ENCODE measurements at regions not wholly inside any gene's neighbourhood (a gene's known extent, or its start where the extent isn't known, plus 50 kb on each side); places are given as distances from the start of the nearest gene placed in this dataset.

DNA sequence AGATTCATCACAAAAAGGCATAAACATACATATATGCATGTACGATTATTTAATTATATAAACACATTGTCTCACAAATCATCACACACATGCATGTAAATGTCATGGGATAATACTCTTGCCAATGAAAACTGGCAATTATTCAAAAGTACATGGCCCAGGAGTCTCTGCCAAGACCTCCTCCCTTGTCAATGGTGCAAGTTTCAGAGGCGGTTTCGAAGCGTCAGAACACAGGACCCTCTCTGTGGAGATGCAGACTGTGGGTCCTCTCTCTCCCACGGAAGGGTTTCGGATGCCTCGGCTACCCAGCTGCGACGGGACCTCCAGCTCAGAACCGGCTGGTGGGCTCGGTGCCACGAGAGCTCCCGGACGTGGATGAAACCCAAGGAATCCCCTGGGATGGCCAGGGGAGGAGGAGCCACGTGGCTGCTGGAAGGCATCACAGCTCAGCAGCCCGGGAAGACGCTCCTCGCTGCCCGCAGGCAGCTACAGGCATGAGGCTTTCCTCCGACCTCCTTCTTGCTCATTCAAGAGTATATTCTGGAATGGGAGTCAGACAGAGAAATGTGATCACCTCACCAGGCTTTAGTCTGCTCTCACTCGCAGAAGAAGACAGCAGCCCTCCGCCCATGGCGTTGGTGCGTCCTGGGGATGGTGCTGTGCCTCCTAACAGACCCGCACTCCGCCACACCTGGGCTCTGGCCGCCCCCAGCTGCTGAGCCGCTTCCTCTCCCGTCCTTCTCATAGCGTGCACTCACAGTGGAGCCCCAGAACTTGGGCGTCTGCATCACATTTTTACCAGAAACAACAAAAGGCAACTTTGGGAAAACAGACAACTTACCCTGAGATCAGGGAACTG is 308.8 kb downstream of the IRX2 start:
- DNase-seq (ENCODE audit: low read depth) = no peak
- in situ Hi-C loops (cut with HindIII; ENCODE audit: low pct_unique_long_range_greater_than_20kb, low sequenced_read_pairs) = no loop called here

DNA sequence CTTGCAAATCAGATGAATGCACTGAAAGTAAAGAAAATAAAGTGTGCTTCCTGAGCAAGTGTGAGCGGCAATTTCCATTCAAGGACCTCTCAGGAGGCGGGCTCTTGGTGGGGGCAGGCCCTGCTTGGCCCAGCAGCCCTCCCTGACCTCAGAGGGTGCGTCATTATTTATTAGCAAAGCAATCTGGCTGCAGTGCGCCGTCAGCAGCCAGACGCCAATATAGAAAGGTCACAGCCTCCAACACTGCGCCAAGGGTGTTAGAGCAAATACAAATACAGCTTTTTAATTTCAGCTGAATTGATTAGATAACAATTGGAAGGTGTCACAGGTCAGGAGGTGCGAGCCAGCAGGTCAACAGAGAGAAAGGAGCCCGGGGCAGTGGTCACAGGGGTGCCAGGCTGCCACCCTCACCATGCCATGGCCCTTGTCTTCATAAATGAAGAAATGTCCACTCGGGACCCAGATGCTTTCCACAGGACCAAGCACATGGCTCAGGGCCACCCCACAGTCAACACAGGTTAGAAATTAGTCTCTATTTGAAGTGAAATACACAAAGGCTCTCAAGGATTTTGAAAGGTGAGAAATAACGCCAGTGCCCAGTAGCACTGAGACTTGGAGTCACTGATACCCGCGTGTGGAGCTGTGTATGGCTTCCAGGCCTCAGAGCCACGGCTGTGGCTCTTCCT is 309.8 kb downstream of the IRX2 start:
- in situ Hi-C loops (cut with HindIII; ENCODE audit: low pct_unique_long_range_greater_than_20kb, low sequenced_read_pairs) = no loop called here
- DNase-seq (ENCODE audit: low read depth) = no peak

DNA sequence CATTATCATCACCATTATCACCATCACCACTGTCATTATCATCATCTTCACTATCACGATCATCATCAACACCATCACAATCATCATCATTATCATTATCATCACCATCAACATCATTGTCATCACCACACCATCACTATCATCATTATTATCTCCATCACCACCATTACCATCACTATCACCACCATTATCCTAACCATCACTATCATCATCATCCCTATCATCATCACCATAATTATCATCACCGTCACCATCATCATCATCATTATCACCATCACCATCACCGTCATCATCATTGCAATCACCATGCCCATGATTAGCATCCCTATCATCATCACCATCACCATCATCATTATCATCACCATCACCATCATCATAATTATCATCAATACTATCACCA is 311.9 kb downstream of the IRX2 start:
- DNase-seq (ENCODE audit: low read depth) = no peak
- in situ Hi-C loops (cut with HindIII; ENCODE audit: low pct_unique_long_range_greater_than_20kb, low sequenced_read_pairs) = no loop called here

DNA sequence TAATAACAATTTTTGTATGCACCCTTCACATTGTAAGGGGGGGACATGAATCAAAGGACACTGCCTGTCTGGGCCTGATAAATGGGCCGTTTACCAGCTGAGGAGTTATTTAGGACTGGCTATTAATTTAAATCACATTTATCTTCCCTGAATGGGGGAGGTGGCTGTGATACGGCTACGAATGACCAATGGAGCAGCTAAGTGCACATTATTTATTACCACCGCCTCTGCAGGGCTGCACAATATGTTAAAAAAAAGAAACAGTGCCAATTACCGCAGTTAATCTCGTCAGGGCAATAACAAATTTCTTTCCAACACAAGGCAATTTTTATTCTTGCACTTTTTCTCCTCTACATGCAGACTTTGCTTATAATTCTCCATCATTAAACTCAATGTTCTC is 318.4 kb downstream of the IRX2 start:
- in situ Hi-C loops (cut with HindIII; ENCODE audit: low pct_unique_long_range_greater_than_20kb, low sequenced_read_pairs) = no loop called here
- no peak for DNase-seq (ENCODE audit: low read depth)

DNA sequence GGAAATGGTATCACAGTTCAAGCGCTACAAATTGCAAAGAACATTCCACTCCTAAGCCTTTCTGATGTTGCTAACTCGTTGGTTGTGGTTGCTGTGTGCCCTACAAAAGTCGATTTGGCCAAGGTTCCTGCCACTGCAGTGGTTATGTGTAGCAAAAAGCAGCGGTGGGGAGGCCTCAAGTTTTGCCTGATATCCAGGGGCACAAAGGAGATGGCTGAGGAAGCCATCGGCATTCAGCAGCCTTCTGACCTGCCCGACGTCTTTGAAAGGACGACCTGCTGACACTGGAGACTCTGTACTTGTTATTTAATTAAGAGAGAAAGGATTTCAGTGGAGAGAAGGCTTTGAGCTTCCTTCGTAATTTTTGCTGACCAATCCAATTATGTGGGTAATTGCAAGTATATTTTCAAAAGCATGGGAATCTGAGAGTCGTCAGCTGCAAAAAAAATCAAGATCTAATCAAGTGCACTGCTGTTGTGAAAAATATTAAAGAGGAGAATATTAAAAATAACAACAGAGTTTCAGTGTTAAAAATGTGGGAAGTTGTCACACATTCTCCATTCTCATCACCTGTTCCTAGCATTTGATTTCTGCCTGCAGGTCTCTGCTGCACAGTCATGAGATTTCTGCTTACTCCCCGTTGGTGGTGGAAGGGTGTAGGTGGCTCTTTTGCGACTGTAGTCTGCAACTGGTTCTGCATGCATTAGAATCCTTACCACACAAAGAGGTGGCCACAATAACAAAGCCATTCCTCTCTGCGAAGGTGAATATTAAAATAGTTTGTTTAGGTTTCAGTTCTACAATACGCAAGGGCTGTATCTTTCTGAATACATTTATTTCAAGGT is 319.2 kb downstream of the IRX2 start:
- DNase-seq (ENCODE audit: low read depth) = no peak
- in situ Hi-C loops (cut with HindIII; ENCODE audit: low pct_unique_long_range_greater_than_20kb, low sequenced_read_pairs) = no loop called here

DNA sequence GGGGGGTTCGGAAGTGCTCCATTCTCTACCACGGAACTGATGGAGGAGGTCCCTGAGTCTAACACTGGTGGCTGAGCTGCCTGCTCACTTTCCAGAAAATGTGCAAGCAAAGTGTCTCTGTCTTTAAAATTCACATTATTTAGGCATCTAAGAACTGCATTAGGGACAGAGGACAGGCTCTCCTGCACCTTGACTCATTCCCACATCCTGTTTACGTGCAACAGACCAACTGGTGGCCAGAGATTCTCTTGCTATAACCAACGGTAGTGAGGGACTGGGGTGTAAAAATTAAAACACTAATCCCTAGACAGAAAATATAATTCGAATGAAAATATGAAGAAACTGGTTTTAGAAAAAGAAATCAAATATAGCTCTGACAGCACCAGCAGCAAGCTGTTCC is 320.9 kb downstream of the IRX2 start:
- DNase-seq (ENCODE audit: low read depth) = no peak
- in situ Hi-C loops (cut with HindIII; ENCODE audit: low pct_unique_long_range_greater_than_20kb, low sequenced_read_pairs) = no loop called here

DNA sequence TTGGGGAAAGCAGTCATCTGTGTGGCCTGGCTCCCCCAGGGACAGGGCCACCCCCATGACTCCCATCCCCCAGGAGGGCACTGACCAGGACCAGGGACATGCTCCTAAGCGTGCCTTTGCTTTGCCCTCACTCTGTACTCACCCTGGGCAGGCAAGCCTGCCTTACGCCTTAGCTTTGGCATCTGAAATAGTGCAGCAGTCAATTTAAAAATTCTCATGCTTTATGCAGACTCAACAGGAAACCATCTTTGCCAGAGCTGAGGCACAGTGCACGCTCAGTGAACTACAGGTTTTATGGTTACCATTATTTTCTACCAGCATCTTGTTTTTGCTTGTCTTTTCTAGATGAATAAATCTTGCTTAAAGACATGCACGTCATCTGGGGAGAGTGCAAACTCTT is 323.5 kb downstream of the IRX2 start:
- DNase-seq (ENCODE audit: low read depth) = no peak
- in situ Hi-C loops (cut with HindIII; ENCODE audit: low pct_unique_long_range_greater_than_20kb, low sequenced_read_pairs) = no loop called here

DNA sequence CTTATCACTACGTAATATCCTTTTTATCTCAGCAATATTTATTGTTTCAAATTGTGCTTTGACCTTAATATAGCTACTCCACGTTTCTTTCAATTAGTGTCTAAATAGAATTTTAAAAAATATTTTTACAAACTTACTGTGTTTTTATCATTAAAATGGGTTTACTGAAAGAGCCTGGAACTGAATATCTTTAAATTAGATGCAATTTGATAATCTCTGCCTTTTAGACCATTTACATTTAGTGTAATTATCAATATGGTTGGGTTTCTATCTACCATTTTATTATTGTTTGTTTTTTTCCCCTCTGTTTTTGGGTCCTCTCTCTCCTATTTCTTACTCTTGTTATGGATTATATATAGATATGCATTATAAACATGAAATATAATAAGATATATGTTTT is 327.8 kb downstream of the IRX2 start:
- in situ Hi-C loops (cut with HindIII; ENCODE audit: low pct_unique_long_range_greater_than_20kb, low sequenced_read_pairs) = no loop called here
- no peak for DNase-seq (ENCODE audit: low read depth)

DNA sequence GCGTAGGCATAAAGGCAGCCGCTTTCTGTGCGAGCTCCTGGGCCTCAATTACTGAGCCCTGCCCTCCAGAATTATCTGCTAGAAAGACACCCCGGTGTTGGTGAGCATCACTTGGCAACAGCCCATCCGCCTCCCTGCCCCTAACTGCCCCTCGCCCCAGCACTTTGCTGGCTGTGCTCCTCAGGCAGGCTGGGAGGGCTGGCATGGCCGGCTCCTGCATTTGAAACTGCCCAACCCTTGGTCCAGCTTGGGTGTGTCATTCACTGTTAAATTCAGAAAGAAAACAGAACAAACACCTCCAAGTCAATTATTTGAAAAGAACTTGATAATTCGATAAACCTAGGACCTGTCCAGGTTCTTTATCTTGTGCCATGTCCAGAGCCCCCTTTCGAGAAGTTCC is 334.2 kb downstream of the IRX2 start:
- no peak for DNase-seq (ENCODE audit: low read depth)
- in situ Hi-C loops (cut with HindIII; ENCODE audit: low pct_unique_long_range_greater_than_20kb, low sequenced_read_pairs) = no loop called here

DNA sequence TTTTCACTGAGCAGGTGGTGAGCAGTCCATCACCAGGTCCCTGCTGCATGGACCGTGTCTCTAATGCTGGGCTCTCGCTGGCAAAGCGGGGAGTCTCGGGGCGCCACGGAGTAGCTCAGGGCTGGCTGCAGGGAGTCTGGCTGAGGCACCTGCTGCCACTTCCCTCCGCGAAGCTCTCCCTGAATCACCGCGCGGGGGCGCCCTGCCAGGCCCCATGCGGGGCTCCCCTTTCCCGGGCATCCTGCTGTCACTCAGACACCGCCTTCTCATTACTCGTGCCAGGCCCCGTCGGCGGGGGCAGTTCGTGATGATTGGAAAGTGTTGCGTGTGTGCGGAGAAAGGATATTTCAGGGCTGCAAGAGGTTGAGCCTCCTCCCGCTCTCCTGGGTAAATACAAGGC is 335.8 kb downstream of the IRX2 start:
- no peak for DNase-seq (ENCODE audit: low read depth)
- in situ Hi-C loops (cut with HindIII; ENCODE audit: low pct_unique_long_range_greater_than_20kb, low sequenced_read_pairs) = no loop called here

DNA sequence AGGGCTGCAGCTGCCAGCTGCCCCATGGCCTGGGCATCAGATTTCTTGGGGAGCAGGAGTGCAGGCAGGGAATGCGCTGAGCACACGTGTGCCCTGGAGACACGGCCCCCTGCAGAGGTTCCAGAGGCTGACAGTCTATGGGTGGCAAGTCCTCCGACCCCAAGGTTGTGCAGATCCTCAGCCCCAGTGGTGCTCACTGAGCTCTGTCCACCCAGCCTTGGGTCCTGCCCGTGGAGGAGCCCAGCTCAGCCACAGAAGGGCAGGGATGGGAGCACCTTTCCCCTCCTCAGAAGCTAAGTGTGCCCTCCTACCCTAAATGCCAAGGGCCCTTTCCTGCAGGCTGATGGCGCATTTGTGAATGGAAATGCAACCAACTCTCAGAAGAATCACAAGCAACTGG is 341.0 kb downstream of the IRX2 start:
- DNase-seq (ENCODE audit: low read depth) = no peak
- in situ Hi-C loops (cut with HindIII; ENCODE audit: low pct_unique_long_range_greater_than_20kb, low sequenced_read_pairs) = no loop called here

DNA sequence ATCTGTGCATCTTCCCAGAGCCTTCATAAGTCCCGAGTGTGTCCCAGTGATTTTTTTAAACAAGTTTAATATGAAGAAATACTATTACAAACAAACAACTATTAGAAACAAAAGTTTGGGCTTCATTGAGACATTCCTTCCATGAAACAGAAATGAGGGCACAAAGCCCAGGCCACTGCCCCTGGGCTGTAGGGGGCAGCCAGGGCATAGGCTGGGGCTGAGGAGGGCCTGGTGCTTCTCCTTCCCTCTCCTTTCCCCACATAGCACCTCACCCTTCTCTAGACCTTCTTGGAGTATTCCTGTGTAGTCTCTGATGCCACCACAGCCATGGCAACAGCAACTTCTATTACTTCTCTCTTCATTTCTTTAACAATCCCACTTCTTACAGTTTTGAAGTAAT is 348.2 kb downstream of the IRX2 start:
- DNase-seq (ENCODE audit: low read depth) = no peak
- in situ Hi-C loops (cut with HindIII; ENCODE audit: low pct_unique_long_range_greater_than_20kb, low sequenced_read_pairs) = no loop called here

DNA sequence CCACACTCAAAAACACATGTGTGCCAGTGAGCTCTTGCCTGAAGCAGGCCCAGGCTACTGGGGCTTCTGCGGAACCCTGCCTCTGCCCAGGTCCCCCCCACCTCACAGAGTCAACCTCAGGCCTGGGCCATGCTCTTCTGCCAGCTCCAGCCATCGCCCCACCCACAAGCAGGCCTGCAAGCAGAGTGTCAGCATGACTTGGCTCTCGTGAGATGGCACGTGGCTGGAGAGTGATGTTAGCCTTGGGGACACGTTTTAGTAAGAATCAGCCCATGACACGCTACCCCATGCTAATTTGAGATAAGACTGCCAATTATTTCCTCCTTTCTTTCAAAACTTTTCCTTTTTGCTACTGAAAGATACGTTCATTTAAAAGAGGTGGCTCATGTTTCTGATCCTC is 351.7 kb downstream of the IRX2 start:
- no peak for DNase-seq (ENCODE audit: low read depth)
- in situ Hi-C loops (cut with HindIII; ENCODE audit: low pct_unique_long_range_greater_than_20kb, low sequenced_read_pairs) = no loop called here

DNA sequence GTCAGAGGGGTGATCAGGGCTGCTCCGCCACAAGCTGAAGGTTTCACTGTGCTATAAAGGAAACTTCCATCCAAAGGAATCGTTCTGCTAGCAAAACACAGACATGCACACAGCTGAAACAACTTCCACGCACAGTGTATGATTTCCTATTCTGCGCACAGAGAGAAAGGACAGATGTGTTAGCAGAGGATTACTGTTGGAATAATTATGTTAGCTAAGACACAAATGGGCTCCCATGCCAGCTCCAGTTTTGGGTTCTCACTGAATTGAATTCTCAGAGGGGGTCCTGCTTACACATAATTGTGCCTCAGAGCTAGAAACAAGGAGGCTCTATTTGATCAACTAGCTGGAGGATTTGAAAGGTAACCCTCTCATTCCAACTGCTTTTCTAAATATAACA is 352.4 kb downstream of the IRX2 start:
- in situ Hi-C loops (cut with HindIII; ENCODE audit: low pct_unique_long_range_greater_than_20kb, low sequenced_read_pairs) = no loop called here
- DNase-seq (ENCODE audit: low read depth) = no peak

DNA sequence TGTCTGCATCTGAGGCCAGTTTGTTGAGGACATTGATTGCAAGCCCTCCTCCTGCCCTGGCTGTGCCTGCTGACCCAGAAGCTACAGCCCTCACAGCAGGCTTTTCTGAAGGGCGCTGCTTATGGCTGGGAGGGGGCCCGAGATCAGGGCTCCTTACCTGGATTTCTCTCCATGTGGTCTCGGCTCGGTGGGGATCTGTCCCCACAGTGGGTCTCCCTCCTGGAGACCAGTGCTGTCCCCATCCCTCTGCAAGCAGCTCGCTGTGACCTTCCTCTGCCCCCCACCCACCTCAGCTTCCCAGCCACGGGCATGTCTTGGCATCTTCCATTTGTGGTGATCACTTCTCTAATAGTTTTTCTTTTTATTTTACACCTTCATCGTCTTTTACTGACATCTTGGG is 357.9 kb downstream of the IRX2 start:
- in situ Hi-C loops (cut with HindIII; ENCODE audit: low pct_unique_long_range_greater_than_20kb, low sequenced_read_pairs) = no loop called here

DNA sequence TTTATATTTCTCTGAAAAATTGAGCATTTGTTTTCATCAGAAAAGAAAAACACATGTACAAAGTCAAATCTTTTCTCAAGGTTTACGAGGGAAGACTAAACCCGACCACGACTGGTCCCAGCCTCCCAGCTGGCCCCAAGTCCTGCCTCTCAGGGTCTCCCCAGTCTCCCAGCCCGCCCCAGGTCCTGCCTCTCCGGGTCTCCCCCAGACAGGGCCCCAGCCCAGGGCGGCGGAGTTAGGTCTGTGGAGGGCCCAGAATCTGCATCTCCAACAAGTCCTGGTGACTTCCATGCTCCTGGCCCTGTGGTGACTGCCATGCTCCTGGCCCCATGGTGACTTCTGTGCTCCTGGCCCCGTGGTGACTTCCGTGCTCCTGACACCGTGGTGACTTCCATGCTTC is 359.9 kb downstream of the IRX2 start:
- DNase-seq (ENCODE audit: low read depth) = no peak
- in situ Hi-C loops (cut with HindIII; ENCODE audit: low pct_unique_long_range_greater_than_20kb, low sequenced_read_pairs) = no loop called here

More for the DNA sequence above, 357.9 kb downstream of the IRX2 start:
- DNase-seq (ENCODE audit: low read depth) = no peak

DNA sequence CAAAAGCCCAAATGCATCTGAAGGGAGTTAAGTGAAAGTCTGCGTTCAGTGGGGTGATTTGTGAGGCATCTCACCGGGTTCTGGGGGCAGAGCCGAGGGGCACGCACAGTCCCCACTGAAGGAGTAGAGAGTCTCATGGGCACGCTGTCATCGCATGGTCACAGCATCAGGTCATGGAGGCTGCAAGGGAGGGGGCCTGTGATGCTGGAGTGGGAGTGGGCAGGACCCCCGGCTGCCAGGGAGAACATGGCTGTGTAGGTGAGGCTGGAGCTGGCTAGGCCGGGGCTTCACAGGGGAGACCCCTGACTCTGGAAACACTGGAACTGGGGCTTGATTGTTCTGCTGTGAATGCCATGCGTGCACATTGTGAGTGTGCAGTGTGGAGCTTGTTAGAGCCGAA is 360.5 kb downstream of the IRX2 start:
- DNase-seq (ENCODE audit: low read depth) = no peak
- in situ Hi-C loops (cut with HindIII; ENCODE audit: low pct_unique_long_range_greater_than_20kb, low sequenced_read_pairs) = no loop called here

DNA sequence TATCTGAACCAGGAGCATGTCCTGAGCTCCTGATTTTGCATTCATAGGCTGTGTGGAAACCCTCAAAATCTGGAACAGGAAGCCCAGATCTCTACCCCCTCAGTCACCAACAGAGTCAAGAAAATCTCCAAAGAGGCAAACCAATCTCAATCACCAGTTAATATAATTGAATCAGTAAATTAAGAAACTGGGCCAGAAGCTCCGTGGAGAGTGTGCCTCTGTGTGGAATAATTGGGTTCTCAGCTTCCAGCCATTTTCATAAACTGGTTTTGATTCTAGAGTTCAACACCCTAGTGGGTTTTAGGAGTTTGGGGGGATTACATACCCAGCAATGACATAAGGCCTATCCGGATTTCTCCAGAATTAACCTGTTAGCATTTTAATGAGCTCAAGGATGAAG is 362.9 kb downstream of the IRX2 start:
- DNase-seq (ENCODE audit: low read depth) = no peak
- in situ Hi-C loops (cut with HindIII; ENCODE audit: low pct_unique_long_range_greater_than_20kb, low sequenced_read_pairs) = no loop called here

DNA sequence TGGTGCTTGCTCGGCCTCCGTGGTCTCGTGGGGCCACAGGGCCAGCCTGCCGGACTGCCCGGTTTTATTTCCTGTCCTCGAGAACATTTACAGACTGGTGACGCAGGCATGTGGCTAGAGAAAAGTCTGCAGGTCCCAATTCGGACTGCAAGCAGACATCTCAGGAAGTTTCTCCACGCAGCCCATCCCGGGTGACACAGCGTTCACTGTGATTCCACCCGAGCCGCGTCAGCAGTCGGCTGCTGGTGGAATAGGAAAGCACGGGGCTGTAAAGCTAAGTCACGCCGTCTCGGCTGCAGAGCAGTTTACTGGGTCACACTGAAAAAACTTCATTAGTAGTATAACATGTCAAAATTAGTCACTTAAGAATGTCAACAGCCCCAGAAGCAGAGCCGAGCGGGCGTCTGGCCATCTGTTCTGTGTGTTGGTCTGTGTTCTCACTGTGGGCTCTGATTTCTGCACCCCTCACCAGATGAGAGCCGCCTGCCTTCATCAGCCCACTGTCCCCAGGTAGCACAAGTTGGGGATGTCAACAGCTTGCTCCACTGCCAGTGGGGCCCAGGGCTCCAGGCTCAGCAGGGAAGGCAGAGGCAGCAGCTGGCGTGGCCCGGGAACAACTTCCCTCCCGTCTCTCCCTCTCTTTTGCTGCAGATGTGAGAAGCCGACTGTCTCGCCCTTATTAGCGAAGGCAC is 363.7 kb downstream of the IRX2 start:
- DNase-seq (ENCODE audit: low read depth) = no peak
- in situ Hi-C loops (cut with HindIII; ENCODE audit: low pct_unique_long_range_greater_than_20kb, low sequenced_read_pairs) = no loop called here
